ENCODE measurements at regions not wholly inside any gene's neighbourhood (a gene's known extent, or its start where the extent isn't known, plus 50 kb on each side); places are given as distances from the start of the nearest gene placed in this dataset.

DNA sequence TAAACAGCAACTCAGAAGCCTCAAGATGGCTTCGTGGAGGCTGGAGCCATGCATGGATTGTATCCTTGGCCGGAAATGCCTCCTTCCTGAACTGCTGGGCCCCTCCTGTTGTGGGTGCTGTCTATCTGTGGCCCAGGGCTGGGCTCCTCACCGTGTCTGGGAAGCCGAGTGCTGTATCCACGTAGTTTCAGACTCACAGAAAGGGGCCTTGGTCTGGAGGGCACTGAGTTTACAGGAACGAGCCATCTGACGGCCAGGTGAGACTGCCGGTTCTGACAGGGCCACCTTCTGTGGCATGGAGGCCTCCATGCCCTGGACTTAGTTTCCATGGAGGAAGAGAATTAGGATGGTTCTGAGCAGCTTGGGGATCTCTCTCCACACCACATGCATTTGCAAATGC, 142.2 kb downstream of the ERMARD start:
- TF ChIP-seq, protein P1, sequence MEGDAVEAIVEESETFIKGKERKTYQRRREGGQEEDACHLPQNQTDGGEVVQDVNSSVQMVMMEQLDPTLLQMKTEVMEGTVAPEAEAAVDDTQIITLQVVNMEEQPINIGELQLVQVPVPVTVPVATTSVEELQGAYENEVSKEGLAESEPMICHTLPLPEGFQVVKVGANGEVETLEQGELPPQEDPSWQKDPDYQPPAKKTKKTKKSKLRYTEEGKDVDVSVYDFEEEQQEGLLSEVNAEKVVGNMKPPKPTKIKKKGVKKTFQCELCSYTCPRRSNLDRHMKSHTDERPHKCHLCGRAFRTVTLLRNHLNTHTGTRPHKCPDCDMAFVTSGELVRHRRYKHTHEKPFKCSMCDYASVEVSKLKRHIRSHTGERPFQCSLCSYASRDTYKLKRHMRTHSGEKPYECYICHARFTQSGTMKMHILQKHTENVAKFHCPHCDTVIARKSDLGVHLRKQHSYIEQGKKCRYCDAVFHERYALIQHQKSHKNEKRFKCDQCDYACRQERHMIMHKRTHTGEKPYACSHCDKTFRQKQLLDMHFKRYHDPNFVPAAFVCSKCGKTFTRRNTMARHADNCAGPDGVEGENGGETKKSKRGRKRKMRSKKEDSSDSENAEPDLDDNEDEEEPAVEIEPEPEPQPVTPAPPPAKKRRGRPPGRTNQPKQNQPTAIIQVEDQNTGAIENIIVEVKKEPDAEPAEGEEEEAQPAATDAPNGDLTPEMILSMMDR (IDR thresholded peaks at IDR 0.05), result no peak
- TF ChIP-seq NFE2L1 (CRISPR knock-in tag; IDR thresholded peaks at IDR 0.05) (no peak), NR1H2 (CRISPR knock-in tag; IDR thresholded peaks at IDR 0.05) (no peak)

Data from WTC11 (cell line).